ENCODE measurements at regions not wholly inside any gene's neighbourhood (a gene's known extent, or its start where the extent isn't known, plus 50 kb on each side); places are given as distances from the start of the nearest gene placed in this dataset.
A peak's percentile ranks its signal among the peaks of the same experiment; 100 is the strongest.

DNA sequence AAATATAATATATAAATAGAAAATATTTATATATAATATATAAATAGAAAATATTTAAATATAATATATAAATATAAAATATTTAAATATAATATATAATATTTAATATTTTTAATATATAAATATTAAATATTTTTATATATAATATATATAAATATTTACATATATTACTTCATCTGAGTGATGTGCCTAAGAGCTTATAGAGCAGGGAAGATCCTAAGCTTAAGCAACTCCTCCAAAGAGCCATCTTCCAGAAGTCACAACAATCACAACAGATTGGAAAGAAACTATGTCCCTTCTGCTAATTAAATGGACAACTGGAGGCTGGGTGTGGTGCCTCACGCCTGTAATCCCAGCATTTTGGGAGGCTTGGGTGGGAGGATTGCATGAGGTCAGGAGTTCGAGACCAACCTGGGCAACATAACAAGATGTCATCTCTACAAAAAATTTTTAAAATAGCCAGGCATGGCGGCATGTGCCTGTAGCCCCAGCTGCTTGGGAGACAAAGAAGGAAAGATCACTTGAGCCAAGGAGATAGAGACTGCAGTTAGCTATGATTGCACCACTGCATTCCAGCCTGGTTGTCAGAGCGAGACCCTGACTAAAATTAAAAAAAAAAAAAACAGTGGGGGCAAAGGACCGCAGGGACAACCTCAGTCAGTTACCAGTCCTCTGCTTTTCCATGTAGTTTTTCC, 198.7 kb downstream of the SKIDA1 start:
- no peak for DNase-seq (ENCODE audit: low spot score)

DNA sequence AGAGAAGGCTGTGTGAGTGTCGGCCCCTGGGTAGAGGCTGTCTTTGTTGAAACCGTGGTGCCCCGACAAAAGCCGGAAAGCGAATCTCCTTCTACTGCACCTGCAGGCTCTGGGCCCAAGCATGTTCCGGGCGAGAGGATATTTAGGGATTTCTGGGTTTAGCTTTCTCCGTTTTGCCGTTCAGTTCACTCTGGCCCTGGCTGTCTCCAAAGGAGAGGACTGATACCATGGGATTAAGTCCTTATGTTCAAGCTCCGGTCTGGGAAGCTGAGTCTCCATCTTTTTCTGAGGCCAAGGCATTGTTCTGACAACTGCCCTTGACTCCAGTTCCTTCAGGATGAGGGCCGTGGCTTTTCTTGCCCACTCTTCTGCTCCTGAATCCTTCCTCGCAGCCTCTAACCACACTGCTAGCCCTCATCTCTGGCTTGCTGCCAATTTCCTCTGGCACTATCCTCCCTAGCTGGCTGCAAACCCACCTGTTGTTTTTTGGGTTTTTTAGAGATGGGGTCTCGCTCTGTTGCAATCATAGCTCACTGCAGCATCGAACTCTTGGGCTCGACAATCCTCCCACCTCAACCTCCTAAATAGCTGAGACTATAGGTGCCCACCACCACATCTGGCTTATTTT, 206.8 kb downstream of the SKIDA1 start:
- no peak for DNase-seq (ENCODE audit: low spot score)

DNA sequence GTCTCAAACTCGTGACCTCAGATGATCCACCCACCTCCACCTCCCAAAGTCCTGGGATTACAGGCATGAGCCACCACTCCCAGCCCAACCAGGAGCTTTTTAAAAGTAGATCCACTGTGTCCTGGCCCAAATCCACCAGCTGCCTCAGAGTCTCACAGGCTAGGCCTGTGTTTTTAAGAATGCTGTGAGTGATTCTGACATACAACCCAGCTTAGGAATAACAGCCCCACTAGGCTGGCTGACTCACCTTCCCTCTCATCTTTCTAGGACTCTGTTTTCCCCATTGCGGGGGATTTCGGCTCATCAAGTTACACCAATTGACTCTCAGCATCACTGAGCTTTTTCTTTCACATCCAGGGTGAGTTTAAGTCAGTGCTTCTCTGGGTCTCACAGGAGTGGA, 207.6 kb downstream of the SKIDA1 start:
- DNase-seq (ENCODE audit: low spot score): no peak

DNA sequence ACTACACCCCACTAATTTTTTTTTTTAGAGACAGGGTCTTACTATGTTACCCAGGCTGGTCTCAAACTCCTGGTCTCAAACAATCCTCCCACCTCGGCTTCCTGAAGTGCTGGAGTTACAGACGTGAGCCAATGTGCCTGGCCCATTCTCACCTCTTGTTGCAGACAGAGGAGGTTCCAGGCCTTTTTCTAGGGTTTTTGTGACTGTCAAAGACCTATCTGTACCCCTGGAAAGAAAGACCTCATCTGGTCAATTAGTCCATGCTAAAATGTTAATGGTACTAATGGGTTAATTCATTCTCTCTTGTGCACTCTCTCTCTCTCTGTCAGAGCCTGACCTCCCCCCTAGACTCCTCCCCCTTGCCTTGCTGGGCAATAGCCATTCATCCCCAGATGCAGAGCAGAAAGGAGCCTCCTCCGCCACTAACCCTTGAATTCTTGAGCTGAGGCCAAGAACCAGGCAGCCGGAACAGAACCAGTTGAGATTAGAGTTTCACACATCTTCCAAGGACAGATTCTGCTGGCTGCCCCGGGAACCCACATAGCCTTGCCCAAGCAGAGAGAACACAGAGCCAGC, 209.7 kb downstream of the SKIDA1 start:
- DNase-seq (ENCODE audit: low spot score): peak; percentile 66

DNA sequence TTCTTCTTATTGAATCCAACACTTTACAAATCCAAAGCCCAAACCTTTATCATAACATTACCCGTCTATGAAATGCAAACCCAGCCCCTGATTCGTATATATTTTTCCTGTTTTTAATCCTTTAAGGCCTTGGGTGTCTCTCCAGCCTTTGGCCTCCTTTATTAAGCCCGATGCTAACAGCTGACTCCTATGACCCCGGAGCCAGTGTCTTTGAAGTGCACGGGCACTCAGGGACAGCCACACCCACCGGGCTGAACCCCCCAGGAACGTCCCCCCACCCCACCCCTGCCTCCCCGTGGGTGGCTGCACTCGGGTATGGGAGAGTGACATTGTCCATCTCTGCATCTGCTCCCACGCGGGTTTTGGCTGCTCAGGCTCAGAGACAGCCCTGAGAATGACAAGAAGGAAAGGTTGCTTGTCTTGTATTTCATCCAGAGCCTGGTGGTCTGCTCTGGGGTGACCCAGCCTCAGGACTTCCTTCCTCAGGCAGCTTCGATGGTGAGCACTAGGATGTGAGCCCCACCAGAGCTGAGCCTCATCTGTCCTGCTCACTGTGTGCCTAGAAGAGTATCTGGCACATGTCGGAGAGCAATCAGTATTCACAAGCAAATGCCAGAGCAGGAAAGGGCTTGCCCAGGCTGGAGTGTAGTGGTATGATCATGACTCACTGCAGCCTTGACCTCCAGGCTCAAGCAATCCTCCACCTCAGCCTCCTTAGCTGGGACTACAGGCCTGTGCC, 210.4 kb downstream of the SKIDA1 start:
- DNase-seq (ENCODE audit: low spot score): no peak

DNA sequence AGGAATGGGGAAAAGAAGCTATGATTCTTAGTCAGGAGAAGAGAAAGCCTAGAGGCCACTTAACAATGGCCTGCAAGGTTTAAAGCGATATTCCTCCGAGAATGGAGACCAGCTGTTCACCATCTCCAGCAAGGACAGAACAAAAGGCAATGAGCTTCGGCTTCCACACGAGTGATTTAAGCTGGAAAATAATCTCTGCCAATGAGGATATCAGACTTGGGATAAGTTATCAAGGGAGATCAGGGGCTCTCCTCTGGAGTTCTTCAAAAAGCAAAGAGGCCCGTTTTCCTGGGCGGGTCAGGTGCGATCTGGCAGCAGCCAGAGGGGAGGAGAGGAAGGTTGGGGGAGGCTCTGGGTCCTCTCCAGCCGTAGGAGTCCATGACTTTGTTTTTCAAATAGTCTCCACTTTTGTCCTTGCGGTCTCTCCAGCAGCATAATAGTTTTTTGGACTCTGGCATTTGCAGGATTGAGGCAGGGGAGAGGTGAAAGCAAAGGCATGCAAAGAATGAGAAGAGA, 211.3 kb downstream of the SKIDA1 start:
- DNase-seq (ENCODE audit: low spot score): no peak

DNA sequence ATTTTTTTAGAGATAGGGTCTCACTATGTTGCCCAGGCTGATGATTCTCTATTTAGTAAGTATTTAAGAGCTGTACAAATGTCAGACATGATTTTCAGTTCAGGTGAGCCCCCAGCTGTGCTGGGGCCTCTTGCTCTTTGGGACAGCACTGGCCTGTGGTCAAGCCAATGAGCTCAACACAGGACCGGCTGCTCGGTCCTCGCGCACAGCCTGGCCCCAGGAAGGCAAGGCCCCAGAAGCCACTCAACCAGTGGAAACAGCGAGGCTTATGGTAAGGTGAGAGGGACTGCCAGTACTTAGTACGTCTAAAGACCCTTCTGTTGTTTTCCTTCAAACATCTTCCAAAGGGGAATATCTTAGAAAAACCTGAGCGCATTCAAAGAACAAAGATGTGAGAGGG, 211.8 kb downstream of the SKIDA1 start:
- DNase-seq (ENCODE audit: low spot score): no peak

DNA sequence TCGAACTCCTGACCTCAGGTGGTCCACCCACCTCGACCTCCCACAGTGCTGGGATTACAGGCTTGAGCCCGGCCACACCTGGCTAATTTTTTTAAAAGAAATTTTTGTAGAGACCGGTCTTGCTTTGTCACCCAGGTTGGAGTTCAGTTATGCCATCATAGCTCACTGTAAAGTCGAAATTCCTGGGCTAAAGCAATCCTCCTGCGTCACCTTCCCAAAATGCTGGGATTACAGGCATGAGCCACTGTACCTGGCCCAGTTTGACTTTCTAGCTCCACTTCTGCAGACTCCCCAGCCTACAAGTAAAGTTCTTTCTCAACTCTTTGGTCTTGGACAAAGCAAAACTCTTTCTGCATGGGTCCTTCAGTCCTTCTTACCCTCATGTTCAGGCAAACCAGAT, 214.1 kb downstream of the SKIDA1 start:
- no peak for DNase-seq (ENCODE audit: low spot score)

DNA sequence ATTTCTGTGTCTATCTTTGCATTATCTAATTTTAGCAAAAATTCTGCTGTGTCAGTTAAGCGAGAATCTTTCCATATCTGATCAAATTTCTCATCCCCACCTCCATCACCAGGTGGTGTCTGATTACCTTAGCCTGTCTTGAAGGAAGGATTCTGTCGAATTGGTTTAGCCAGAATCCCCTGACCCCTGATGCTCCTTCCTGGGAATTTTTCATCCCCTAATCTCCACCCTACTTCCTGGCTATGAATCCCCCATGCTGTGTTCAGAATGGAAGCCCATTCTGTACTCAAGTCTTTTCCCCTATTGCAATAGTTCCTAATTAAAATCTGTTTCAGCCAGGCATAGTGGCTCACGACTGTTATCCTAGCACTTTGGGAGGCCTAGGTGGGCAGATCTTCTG, 216.1 kb downstream of the SKIDA1 start:
- DNase-seq (ENCODE audit: low spot score): no peak

DNA sequence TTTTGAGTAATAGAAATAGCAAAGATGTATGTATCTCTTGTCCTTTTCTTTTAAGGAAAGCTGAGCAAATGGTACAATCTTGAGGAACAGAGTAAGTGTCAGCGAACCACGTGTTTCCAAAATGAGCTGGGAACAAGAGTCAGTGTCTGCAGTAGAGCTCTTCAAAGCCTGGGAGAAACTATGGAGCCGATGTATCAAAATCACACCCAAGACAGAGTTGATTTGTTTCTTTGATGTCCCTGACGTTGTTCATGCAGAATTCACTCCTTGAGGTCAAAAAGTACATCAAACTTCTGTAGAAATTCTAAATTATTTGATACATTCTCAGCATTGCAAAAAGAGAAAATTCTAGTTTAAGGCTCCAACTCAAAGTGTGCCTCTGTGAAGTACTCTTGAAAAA, 216.5 kb downstream of the SKIDA1 start:
- DNase-seq (ENCODE audit: low spot score): no peak

DNA sequence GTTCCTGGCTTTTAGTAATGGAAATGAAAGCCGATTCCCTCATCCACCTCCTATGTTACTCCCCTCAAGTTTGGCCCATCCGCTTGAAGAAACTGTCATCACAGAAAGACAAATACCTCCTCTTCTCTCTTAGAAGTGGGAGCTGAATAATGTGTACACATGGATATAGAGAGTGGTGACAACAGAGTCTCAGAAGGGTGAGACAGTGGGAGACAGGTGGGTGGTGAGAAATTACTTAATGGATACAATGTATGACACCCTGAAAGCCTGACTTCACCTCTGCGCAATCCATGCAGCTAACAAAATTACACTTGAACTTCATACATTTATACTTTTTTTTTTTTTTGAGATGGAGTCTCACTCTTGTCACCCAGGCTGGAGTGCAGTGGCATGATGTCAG, 217.5 kb downstream of the SKIDA1 start:
- DNase-seq (ENCODE audit: low spot score): no peak

DNA sequence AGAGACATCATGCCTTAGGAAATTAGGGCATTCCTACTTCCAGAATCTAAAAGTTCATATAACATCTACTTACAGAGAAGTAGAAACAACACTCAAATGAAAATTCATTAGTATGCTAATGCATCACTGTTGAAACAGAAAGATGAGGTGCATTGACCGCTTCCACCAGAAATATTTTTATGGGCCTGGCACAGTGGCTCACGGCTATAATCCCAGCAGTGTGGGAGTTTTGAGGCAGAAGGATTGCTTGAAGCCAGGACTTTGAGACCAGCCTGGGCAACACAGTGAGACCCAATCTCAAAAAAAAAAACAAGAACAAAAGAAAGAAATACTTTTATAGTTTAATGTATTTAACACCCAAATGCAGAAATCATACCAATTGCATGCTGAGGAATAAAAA, 220.9 kb downstream of the SKIDA1 start:
- DNase-seq (ENCODE audit: low spot score): no peak

DNA sequence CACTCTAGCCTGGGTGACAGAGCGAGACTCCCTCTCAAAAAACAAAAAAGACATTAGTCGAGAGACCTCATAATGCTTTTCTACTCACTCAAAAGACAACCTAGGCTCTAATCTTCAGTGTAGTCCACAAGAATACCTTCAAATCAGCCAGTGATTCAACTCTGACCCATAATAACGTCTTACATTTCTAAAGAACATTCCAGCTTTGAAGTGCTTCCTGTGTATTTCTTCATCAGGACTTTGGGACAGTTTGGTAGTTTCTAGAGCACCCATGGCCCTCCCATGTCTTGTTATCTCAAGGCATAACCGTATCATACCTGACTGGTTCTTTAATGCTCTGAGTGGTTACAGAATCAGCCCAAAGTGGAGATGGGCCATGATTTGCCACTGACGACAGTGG, 221.3 kb downstream of the SKIDA1 start:
- no peak for DNase-seq (ENCODE audit: low spot score)

DNA sequence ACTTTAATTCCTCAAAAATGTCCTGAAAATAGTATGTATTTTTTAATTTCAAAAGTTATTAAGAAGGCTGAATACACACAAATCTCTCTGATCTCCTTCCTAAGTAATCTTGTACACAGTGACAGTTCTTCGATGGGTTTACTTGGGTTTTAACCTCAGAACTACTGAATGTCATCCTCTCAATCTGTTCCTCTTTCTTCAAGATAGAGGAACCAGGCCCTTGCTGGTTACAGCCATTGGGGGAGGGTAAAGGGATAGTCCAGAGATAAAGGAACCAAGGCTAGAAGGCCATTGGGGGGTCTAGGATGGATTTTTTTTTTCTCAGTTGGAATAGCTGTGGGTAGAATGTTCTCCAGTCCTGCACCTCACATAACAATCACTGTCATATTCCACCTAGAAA, 224.9 kb downstream of the SKIDA1 start:
- DNase-seq (ENCODE audit: low spot score): no peak

DNA sequence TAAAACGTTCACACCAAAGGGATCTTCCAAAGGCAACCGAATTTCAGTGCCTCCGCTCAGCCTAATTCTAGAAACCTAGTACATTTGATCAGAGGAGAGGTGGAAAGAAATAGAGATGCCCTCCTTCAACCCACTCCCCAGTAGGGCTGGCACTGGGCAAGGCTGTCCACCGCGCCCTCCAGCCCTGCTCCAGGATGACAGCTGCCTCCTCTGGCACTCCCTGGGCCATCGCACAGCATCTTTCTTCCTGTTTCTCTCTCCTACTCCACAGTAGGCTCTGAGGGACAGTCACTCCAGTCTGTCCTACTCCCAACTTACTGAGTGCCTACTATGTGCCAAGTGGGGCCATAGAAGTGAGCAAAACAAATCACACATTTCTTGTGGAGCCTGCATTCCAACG, 226.2 kb downstream of the SKIDA1 start:
- DNase-seq (ENCODE audit: low spot score): no peak

DNA sequence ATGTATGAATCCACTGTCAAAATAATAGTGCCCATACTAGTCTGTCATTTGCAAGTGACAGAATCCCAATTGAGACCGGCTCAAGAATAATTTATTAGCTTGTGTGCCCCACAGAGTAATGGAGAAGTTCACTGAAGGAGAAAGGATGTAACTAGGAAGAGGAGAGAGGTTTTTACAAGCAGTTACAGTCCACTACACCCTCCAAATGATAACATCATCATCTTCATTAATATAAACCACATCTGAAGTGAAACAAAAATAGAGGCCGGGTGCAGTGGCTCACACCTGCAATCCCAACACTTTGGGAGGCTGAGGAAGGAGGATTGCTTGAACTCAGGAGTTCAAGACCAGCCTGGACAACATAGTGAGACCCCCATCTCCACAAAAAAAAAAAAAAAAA, 226.8 kb downstream of the SKIDA1 start:
- no peak for DNase-seq (ENCODE audit: low spot score)

DNA sequence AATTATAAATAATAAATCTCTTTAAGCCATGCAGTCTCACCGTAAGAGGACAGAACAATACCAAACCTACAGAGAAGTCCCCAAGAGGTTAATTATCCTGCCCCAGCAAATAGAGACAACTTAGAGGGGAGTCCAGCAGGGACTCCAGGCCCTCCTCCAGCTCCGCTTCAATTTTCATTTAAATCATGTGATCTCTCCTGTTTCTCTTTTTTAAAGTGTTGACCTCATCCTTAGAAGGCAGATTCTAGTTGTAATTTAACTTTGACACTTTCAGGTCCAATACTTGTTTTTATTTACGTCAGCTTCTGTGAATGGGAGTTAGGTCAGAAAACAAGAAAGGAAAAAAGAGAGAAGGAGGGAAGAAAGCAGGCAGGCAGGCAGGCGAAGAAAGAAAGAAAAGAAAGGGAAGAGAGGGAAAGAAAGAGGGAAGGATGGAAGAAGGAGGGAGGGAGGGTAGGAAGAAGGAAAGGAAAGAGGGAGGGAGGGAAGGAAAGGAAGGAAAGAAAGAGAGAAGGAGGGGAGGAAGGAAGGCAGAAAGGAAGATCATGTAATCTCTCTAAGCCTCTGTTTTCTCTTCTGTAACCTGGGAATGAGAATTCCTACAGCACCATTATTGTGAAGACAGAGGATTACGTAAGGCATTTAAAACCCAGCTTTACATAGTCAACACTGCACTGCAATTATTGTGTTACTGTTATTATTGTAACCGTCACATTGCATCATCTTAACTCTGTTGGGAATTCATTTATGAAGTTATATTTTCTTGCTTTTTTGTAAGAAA, 227.7 kb downstream of the SKIDA1 start:
- no peak for DNase-seq (ENCODE audit: low spot score)

DNA sequence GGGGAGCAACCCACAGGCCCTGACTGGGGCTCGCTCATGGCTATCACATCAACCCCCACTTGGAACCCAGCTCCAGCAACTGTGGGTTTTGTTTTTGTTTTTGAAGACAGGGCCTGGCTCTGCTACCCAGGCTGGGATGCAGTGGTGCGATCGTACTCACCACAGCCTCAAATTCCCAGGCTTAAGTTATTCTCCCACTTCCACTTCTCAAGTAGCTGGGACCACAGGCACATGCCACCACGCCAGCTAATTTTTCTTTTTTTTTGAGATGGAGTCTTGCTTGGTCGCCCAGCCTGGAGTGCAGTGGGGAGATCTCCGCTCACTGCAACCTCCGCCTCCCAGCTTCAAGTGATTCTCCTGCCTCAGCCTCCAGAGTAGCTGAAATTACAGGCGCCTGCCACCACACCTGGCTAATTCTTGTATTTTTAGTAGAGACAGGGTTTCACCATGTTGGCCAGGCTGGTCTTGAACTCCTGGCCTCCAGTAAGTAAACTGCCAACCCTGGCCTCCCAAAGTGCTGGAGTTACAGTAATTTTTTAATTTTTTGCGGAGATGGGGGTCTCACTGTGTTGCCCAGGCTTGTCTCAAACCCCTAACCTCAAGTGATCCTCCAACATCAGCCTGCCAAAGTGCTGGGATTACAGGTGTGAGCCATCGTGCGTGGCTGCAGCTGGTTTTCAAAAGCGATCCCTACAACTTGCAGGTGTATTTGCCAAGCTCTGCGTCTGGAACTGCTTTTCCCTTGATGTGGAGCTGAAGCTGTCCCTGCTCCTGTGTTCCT, 228.7 kb downstream of the SKIDA1 start:
- no peak for DNase-seq (ENCODE audit: low spot score)

DNA sequence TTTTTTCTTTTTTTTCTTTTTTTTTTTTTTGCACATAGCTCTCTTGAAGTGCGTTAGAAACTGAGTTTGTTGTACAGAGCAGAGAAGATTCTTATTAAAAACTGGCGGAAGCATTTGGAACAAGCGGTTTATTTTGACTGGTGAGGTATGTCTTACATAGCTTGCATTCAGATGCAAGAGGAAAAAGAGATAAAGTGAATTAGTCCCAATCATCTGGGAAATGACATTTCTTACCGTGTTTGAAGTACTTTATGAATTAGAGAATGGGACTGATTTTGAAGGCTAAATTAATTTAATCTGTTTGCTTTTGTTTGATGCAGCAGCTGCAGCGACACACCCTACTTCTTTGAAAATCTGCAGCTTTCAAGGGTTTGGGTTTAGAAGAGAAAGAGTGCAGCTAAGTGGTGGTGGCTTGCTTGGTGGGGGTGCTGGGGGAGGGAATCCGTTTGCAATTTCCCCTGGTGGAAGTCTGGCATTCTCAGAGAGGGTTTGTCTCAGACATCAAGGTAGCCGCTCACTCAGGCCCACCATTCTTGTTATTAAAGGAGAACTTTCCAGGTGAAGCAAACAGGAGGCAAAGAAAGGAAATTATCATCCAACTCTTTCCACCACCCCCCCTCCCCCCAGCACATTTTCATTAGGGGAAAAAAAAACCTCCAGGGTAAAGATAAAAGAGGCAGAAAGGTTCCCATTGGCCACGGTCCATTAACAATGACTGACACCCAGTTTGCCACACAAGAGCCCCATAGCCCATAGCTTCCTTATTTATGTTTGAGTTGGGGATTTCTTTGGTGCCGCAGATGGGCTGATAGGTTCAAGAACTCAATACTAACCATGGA, 231.7 kb downstream of the SKIDA1 start:
- no peak for DNase-seq (ENCODE audit: low spot score)

DNA sequence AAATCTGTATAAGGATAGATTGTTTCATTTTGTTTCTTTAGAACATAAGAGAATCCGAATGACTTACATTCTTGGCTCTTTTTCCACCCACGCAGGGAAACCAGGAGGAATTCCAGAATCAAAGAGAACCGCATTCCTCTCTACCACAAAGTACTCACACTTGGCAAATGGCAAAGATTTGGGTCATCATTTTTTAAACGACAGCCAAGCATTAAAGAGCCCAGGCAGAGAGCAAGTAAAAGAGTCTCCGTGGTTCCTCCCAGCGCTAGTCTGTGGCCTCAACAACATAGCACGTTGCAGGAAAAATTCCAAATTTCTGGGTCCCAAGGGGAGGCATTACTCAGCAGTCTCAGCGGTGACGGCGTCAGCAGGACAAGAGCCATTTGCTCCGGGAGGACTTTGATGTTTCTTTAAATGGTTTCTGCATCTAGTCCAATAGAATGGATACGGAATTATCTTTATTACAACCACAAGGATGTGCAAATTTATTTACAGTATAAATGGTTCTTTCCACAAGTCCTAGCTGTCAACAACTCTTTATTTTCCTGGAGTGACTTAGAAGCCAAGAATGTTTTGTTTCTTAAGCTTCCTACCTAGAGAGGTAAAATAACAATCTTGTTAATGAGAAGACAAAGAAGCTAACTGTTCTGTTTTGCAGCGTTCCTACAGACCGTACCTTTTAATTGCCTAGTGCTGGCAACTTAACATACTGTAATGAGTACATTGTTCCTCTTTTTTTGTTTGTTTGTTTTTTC, 232.5 kb downstream of the SKIDA1 start:
- DNase-seq (ENCODE audit: low spot score): peak; percentile 84
